HG03103 (cell line): ENCODE measurements at regions not wholly inside any gene's neighbourhood (a gene's known extent, or its start where the extent isn't known, plus 50 kb on each side); places are given as distances from the start of the nearest gene placed in this dataset.

ENCODE experiments used
- ATAC-seq: cut with Tn5 transposase; IDR thresholded peaks from one replicate; pipeline ENCODE4 v1.9.1; 2021; ENCODE audit warnings: low read depth; ENCODE audit not compliant: unreplicated experiment

DNA sequence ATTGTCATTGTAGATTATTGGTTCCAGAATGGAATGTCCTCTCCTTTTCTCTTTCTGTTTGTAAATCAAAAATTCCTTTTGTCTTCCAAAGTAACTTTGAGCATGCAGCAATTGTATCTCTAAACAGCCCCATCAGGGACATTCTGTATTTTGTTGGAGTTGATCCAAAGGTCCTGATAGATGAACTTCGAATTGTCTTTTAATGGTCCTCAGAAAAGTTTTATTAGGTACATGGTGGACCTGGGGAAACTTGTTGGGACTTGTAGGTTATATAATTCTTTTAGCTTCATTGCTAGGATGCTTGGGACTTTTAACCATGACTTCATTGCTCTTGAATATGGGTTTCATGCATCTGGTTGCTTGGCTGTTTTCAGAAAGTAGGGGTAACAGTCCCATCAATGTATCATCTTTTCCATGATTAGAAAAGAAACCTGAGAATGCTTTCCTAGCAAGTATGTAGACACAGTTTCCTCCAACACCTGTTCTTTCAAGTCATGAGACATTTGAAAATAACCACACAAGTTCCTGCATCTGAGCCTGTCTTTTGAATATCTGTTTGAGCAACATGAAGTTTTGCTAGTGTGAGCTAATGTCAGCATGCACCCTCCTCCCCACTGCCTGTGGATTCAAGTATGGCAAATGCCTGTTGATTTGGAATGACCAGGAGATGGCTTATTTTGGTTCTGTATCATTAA lies 413.1 kb downstream of the KCNRG start:
- no peak for ATAC-seq

DNA sequence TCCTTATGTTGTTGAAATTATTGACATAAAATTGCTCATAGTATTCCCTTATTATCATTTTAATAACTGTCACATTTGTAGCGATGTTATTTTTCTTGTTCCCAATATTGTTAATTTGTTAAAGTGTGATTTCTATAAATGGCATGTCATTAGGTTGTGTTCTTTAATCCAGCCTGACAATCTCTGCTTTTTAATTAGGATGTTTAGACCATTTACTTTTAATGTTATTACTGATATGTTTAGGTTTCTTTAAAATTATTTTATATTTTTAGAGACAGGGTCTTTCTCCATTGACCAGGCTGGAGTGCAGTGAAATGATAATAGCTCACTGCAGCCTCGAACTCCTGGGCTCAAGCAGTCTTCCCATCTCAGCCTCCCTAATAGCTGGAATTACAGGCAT lies 408.5 kb downstream of the DLEU7 start:
- ATAC-seq: no peak

DNA sequence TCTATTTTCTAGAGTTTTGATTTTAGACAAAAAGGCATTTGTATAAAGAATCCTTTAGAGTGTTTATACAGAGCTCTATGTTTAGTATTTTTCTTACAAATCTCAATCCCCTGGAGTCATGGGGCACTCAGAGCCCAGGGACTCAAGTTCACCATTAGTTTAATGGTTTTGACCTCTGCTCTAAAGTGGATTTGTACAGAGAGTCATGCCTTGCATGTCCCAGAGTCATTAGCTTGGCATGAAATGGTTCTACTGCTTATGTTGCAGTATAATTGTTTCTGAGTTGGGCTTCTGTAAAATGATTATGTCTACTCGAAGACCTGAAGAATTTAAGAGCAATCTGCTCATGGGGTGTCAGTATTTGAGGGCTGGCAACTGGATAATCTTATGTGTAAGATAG lies 406.2 kb downstream of the DLEU7 start:
- ATAC-seq: no peak

DNA sequence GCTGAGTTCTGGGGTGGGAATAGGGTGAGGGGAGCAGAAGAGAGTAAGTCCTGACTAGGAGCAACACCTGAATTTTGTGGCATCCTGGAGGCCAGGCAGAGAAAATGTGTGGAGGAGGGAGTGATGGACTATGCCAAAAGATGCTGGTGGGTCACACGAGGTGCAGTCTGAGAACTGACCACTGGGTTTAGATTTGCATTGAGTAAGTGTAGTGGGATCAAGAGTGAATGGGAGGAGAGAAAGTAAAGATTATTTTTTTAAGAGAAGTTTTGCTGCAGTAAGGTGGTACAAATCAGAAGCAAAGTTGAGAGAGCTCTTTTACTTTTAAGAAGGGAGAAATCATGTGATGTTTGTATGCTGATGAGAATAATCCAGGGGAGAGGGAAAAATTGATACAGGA lies 405.1 kb downstream of the DLEU7 start:
- no peak for ATAC-seq

DNA sequence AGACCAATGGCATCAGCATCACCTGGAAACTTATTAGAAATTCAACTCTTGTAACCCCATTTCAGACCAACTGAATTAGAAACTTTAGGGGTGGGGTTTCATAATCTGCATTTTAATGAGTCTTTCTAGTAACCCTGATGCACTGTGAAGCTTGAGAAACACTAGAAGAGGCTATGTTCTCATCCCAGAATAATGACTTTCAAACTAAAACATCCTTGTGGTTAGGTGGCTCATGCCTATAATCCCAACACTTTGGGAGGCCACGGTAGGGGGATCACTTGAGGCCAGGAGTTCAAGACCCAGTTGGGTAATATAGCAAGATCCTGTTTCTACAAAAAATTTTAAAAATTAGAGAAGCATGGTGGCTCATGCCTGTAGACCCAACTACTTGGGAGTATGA lies 402.4 kb downstream of the DLEU7 start:
- no peak for ATAC-seq

DNA sequence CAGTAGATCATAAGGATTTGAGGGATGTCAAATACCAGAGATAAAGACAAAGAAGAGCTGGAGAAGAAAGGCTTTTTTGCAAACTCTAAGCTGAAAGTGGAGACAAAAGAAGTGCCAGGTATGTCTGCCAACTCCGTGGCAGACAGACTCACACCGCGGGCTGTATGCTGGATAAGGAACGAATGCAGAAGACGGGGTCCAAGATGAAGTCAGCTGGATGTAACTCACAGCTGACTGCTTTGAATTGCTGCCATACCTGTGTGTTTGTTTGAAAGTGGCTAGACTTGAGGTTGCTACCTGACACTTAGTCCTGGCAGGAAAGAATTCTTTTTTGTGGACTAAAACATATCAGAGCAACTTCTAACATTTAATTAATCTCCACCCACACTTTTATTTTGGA lies 398.8 kb downstream of the DLEU7 start:
- ATAC-seq: no peak

DNA sequence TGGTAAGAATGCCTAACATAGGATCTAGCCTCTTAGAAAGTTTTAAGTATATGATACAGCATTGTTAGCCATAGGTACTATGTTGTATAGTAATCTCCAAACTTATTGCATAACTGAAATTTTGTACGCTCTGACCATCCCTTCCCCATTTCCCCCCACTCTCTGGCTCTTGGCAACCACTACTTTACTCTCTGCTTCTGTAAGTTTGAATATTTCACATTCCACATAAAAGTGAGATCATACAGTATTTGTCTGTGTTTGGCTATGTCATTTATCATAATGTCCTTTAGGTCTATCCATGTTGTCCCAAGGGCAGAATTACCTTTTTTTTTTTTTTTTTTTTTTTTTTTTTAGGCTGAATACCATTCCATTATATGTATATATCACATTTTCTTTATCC lies 396.9 kb downstream of the DLEU7 start:
- no peak for ATAC-seq

DNA sequence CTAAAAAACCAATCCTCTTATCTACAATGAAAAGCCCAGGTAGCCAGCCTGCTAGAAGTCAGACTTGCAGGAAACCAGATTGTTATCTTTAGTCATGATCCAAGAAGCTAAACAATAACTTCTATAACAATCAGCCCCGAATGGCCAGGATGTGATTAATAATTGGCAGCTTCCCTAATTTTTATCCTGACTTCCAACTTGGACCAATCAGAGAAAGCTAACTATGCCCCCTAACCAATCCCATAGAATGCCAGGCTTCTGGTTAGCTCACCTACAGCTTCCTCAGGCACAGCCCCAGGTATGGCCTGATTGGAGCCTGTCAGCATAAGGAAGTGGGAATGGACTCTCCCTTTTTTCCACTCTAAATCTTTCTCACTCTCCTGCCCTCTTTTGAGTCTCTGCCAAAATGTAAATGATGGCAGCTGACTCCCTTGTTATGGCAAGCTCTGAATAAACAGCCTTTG lies 394.9 kb downstream of the DLEU7 start:
- ATAC-seq: no peak

DNA sequence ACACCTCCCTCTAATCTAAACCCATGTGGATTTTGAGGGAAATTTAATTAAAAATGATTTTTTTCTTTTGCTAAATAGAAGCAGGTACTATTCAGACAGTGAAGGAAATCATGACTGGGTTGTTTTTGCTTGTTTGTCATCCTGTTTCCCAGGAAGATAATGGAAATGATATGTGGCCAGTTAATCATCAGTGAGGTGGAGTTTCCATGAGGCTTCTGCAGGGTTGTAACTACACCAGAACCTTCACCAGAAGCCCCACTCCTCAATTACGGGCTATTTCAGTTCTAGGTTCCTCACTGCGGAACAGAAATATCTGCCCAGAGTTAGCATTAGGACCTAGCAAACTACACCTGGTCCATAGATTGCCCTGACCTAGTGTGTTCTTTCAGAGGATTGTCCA lies 394.0 kb downstream of the DLEU7 start:
- ATAC-seq: no peak

DNA sequence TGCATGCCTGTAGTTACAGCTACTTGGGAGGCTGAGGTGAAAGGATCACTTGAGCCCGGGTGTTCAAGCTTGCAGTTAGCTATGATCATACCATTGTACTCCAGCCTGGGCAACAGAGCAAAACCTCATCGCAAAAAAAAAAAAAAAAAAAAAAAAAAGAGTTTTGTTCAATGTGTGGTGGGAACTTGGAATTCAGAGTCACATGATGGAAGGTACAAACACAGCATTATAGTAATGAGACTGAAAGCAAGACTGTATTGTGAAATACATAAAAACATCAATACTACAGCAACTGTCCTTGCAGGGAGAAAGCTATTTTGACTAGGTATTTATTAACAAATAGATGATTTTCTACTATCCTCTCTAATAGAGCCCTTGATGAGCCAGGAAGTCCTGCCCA lies 393.2 kb downstream of the DLEU7 start:
- ATAC-seq: no peak

DNA sequence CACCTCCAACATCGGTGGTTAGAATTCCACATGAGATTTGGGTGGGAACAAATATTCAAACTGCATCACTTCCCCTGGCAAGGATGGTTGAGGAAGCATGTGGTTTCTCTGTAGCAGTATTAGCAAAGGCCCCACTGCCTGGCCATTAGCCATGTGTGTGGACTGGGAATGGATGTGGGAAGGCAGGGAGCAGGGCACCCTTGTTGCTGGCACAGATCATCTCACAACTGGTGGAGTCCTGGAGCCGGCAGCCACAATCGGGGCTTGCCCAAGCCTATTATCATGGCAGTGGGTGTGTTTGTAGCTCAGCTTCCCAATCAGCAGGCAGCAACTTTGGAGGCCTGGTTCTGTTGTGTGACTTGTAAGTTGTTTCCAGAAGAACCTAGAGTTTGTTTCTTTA lies 391.9 kb downstream of the DLEU7 start:
- ATAC-seq: no peak

DNA sequence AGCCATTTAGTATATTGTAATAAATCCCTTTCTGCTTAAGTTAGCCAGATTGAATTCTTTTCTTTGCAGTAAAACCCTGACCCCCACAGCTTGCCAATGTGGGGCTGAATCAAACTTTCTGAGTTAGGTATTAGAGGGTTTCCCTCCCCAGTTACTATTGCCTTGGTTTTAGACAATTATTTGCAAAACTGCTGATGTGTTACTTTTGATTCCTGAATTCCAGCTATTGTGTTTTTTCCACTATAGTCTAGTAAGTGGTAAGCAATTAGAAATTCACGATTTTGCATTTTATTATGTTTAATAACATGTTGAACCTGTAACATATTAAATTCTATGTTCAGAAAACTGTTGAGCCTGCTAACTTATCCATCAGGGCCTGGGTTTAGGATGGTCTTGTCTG lies 391.5 kb downstream of the DLEU7 start:
- no peak for ATAC-seq

DNA sequence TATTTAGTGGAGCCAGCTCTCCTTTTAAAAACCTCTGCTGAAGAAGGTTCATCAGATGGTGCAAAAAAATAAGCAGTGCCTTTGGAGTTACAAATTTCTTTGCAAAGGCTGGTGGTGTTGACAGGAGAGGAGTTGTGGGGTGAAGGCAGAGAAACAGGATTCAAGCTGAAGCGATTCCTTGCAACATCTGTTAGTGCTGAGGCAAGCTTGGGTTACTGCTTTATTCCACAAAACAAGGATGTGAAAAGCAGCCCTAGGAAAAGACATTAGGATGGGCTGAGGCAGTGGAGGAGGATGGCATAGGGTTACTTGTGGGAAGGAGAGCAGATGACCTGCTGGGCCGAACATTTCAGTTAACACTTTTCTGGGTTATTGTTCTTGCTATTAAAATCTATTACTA lies 390.7 kb downstream of the DLEU7 start:
- no peak for ATAC-seq

DNA sequence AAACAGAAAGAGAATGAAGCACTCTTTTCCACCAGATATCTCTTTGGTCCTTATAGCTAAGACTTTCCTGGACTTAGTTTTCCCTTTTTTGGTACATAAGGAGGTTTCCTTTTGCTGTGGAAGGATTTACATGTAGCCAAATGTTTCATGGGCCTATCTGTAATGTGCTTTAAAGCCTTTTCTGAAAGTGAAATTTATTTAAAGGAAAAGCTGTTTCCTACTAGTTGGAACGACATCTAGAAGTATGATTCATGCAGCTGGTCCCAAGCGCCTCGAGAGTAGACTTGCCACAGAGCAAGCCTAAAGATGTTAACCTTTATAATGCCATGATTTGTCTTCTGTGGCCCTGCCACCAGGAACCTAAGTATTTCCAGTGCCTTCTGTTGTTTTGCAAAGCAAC lies 390.3 kb downstream of the DLEU7 start:
- ATAC-seq: no peak

DNA sequence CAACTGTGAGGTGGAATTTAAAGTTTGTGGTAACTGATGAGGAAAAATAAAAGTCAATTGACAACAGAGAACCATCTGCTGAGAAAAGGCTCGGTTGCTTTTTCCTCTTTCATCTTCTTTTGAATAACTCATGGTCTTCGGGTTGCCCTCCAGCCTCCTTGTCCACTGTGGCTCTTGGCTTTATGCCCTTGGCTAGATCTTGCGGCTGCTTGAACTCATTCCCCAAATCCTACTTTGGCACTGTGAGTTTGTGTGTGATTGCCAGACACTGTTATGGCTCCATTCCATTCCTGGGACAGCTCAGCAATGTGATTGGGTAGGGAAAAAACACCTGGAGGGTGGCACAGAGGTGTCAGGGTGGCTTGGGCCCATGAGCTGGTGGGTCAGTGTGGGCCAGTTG lies 387.4 kb downstream of the DLEU7 start:
- ATAC-seq: no peak

DNA sequence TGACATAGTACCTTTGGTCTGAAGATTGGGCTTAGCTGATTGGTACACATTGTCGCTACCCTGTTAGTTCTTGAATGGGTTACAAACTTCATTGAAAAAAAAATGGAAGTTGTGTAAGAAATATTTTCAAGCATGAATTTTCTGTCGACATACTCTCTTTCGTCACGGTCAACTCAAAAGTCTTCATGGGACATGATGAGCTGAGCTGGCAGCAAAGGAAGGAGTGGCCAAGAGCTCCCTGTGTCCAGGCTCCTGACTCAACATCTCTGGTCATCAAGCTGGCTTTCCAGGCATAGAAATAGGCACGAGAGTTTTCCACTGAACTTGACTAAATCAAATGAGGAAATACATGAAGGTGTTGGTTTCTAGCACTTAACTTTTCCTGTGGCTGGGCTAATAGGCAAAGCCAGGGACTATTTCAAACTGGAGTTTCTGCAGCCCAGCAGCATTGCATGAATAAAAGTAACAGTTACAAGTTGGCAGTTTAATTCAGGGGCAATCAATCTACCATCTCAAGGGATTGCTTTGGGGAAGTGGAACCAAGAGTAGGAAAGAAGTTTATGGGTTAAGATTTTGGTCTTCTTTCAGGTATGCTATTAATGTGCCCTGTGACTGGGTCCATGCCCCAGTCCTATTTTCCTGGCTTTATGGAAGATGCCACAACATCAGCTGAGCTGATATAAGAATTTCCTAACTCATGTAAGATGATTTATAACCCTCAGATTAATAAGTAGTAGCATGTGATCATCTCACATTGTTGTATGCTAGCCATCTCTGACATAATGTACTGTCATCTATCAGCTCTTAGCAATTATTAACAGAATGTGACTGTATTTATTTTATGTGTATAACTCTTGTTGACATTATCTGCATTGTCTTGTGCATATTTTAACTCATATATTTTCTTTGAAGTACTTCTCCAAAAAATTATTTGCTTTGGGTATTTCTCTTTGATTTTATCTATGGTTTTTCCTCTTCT lies 385.8 kb downstream of the DLEU7 start:
- no peak for ATAC-seq

DNA sequence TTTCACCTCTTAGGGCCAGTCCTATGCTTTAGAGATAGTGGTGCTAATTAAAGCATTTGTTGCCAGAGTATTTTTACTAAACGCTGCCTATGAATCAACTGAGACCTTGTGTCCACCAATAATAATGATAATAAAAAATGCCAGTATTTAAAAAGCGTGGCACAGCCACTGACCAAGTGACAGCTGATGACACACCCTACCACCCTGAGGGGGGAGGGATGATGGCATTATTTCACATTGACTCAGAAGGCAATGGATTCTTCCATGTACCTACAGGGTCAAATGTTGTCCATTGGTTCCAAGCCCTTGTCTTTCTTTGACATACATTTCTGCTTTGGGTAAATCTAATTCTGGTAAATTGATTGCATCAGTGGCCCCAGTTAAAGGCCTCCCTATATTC lies 384.4 kb downstream of the DLEU7 start:
- no peak for ATAC-seq

DNA sequence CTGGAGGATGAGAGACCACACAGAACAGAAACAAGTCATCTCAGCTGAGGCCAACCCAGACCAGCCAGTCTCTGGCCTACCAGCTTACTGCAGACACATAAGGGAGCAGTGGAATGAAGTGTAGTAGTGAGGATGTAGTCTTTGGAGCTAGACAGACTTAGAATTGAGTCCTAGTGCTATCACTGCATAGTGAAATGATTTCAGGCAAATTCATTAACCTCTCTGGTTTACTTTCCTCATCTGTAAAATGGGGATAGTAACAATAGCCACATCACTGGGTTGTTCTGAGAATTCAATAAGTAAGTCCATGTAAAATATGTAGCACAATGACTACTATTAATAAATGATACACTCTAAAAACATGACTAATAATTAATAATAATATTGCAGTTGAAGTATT lies 383.8 kb downstream of the DLEU7 start:
- ATAC-seq: no peak

DNA sequence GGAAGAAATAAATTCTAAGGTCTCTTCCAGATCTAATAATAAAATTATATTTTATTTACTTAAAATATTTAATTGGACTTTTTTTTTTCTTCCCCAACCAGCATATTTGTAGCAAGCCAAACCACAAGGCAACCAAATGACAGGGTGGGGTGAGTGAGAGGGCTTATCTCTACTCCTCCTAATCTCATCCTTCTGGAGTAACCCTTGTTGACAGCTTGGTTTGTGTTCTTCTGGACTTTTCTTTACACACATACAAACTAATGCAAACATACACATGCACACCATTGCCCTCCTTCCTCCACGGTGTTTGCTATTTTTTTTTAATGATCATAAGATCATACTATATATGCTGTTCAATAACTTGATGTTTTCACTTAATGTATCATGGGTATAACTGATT lies 383.1 kb downstream of the DLEU7 start:
- no peak for ATAC-seq

DNA sequence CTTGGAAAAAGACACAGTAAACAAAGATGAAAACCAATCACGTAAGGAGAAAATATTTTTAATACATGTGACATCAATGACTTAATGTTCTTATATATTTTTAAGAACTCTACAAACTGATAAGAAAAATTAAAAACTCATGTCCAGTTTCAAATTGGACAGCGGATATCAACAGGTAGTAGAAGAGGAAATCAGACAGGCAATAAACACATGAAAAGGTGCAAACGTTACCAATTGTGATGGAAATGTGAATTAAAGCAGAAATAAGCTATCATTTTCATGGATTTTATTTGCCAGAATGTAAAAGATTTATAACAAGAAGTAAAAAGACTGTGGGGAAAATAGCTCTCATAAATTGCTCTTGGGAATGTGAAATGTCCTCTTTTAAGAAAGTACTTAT lies 382.3 kb downstream of the DLEU7 start:
- no peak for ATAC-seq

DNA sequence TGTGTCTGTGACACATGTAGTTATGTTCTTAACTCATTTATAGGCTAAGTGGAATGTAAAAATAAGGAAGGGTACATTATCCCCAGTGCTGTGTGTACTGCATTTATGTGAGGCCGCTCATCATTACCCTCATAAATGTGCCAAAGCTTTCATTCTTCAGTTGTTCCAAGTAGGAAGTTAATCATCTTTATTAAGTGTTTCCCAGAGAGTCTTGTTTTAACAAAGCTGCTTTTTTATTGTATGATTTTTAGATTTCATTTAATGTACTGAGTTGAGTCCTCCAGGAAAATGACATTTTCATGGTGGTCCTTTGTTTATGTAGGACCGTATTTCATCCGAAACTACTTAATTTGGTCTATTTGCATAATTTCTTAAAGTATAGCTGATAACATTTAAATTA lies 379.8 kb downstream of the DLEU7 start:
- ATAC-seq: no peak
